HuH-7.5 (cell line): ENCODE measurements at regions not wholly inside any gene's neighbourhood (a gene's known extent, or its start where the extent isn't known, plus 50 kb on each side); places are given as distances from the start of the nearest gene placed in this dataset.
"Not testable (repeated sequence)": the region's sequence is repeated elsewhere in the genome, so short reads cannot be mapped to it uniquely, and the experiment has no call there.

Experiments
- DNase-seq: peaks from one replicate; pipeline ENCODE4 v3.0.0; 2011; ENCODE audit warnings: low spot score

- DNase-seq = no peak
Measured at GRCh38 chr4:28225050-28225449, 1364.4 kb downstream of the STIM2 start.

- DNase-seq = no peak
Measured at GRCh38 chr4:28225689-28226353, 1365.2 kb downstream of the STIM2 start.

DNA sequence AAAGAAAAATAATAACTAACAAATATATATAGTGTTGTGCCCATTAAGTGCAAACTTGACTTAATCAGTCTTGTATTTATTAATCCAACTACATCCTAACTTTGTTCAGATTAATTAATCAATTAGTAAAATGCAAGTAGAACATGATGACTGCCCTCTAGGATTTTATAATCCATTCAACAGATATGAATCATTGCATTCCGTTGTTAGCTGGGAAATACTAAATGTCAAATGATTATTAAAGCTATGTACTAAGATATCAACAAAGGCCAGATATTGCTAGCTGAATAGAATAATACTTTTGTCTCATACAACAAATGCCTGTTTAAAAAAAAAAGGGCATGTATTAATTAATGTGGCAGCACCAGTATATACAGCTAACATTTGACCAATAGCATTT lies 1366.3 kb downstream of the STIM2 start:
- no peak for DNase-seq

DNA sequence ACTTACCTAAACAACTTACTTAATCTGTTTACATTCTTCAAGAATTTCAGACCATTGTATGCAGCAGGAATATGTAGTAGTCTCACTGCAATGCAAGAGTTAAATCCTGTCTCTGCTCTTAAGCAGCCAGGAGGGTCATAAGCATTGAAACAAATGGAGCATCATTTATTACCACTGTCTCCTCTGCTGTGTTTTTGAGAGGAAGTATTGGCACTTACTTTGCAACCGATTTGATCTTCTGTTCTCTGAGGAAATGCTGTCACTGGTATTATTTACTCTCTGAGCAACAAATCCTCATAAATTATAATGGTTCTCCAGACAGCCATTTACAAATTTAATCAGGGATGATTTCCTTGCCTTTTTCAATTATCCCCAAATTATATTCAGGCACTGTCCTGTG lies 1367.1 kb downstream of the STIM2 start:
- no peak for DNase-seq

DNA sequence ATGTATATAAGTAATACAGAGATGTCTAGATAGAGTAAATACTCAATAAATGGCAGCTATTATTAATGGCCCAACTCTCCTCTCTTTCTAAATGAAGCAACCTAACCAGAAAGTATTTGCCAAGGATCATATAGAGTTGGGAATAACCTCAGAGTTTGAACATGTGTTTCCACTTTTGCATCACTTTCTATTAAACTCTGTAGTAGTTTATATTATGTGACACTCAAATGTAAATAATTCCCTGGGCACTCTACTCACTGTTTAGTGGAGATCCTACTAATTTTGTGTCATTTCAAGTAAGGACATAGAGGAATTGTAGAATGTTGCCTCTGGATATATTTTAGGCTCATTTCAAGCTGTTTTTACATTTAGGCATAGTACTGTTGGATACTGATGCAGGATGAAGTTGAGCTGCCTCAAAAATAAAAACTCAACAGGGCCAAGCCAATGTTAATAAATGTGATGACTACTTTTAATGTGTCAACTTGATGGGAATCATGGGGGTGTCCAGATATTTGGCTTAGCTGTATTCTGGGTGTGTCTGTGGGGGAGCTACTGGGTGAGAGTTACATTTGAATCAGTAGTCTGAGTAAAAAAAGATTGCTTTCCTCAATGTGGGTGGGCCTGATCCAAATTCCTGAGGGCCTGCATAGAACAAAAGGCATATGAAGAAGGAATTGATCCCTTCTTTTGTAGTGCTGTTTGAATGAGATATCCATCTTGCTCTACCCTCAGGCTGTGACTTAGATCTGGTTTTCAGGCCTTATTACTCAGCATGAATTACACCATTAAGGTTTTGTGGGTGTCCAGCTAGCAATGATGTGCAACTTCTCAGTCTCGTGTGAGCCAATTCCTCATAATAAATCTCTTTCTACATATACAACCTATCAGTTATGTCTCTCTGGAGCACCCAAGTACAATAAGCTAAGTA lies 1368.2 kb downstream of the STIM2 start:
- DNase-seq = no peak

GRCh38 chr4:28232376-28232775 lies 1371.7 kb downstream of the STIM2 start:
- DNase-seq = no peak

DNA sequence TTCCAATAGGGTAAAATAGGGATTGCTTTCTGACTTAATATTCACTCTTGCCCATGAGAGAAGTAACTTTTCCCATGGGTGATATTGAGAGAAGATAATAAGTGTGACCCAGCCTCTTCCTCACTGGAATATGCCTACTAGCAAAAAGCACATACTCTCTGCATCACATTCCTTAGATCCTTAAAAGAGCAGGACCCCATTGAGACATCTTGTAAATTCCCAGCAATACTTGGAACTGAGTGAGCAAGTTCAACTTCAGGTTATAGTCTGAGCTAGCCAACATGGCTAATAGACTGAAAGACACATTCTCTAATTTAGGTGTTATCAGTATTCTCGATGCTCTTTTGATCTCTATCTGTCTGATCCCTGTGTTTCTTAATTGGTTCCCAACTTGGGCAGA lies 1372.3 kb downstream of the STIM2 start:
- DNase-seq = no peak

- no peak for DNase-seq
Measured at GRCh38 chr4:28233724-28234123, 1373.1 kb downstream of the STIM2 start.

DNA sequence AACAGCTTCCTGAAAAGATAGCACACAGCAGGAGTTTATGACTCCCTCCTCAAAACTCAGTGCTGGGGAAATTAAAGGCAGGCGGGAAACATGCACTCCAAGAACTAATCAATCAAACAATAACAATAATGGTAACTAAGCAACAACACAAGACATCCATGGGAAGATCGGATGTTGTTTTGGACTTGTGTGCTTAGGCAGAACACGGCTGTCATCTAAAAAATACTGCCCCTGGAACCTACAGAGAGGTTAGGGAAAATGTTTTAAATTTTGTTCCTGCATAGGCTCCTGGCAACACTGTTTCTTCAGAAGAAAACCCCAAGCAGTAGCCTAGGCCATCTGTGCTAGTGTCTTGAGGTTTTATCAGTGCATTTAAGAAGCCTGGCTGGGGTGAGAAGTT lies 1378.2 kb downstream of the STIM2 start:
- DNase-seq = no peak

DNA sequence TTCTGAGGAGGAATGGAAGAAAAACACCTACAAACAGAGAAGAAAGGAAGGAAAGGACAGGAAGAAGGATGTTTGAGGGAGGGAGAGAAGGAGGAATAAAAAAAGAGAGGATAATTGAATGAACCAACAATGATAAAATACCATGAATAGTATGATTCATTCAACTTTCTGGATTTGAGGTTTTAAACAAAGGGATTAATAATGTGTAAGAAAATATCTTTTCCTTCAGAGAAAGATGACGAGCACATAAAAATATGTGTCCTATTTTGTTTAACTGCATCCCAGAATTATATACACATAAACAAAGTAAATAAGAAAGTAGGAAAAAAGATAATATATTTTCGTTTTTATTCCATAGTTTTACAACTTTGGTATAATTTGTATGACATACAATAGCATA lies 1380.4 kb downstream of the STIM2 start:
- DNase-seq = no peak

DNA sequence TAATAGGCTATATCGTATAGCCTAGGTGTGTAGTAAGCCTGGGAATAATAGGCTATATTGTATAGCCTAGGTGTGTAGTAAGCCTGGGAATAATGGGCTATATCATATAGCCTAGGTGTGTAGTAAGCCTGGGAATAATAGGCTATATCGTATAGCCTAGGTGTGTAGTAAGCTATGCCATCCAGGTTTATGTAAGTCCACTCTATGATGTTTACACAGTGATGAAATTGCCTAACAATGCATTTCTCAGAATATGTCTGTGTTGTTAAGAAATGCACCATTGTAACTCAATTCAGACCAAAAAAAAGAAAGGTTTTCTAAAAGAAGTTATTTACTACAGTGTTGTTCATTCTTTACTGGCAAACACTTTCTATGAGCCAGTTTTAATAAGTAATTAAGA lies 1387.2 kb downstream of the STIM2 start:
- no peak for DNase-seq

DNA sequence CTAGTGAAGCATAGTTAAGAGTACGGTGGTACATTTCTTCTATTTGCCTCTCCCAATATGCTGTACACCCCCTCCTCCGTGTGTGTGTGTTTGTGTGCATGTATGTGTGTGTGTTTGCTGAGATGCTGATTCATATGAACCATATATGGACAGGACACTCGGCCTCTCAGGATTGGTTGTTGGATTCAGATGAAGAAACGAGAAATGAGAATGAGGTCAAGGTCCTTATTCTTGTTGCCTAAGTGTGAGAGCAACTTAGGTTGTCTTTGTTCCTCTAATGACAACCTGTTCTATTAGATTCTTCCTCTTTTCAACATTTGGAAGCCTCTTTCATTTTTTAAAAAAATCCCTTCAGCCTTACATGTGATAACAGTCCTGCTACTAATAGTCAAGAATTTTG lies 1387.6 kb downstream of the STIM2 start:
- DNase-seq = no peak

DNA sequence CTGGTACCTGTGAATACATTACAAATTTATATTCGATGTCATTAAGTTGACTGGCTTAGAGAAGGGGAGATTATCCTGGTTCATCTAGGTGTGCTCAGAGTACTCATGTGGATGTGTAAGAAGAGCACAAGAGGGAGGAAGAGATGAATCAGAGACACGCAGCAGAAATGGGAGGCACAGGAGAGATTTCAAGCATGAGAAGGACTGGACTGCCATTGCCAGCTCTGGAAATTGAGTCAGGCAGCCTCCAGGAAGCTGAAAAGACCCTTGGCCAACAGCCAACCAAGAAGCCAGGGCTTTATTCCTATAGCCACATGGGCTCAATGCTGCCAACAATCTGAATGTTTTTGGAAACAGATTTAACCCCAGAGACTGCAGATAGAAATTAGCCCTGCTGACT lies 1390.0 kb downstream of the STIM2 start:
- DNase-seq = no peak

DNA sequence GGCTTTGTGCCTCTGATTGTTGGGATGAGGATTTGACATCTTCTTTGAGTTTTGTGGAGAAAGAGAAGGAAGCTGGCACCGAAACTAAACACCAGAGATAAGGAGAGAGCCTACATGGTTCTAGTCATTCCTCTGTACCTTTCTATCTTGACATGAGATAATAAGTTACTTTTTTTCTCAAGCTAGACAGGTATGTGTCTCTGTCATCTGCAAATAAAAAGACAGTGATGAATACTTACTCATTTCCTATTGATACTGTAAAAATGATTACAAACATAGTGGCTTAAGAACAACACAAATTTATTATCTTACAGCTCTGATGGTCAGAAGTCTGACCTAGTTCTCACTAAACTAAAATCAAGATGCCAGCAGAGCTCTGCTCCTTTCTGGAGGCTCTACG lies 1391.2 kb downstream of the STIM2 start:
- no peak for DNase-seq

DNA sequence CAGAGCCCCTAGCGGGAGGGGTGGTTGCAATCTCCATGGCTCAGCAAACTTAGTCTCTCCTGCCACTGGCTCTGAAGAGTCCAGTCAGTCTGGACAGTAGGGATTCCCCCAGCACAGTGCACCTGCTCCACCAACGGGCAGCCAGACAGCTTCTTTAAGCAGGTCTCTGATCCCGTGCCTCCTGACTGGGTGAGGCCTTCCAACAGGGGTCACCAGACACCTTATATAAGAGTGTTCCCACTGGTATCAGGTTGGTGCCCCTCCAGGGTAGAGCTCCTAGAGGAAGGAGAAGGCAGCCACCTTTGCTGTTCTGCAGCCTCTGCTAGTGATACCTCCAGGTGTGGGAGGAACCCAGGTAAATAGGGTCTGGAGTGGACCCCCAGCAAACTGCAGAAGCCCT lies 1393.4 kb downstream of the STIM2 start:
- DNase-seq = no peak

DNA sequence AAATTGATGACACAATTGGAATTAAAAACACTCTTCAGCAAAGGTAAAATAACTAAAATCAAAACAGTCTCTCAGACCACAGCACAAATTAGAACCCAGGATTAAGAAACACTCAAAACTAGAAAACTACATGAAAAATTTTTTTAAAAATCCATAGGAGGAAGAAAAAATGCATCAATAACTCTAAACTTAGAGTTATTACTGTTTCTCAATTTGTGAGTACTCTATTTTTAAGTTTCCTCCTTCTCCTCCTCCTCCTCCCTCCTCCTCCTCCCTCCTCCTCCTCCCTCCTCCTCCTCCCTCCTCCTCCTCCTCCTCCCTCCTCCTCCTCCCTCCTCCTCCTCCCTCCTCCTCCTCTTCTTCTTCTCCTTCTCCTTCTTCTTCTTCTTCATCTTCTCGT lies 1395.7 kb downstream of the STIM2 start:
- DNase-seq = no peak

DNA sequence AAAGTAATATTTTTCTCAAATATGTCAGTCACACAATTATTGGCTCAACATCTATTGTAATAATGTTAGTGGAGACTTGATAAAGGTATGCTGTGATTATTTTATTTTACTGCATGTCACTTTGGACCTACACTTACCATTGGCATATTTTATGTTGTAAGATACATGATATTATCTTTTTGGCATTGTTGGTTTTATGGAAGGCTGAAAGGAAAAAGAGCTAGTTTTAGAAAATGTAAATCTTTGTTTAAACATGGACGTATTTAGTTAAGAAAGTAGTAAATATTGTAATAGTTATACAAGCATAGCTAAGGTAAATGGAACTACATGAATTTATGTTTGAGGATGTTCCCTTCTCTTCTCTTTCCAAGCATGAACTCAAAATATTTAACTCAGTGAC lies 1399.3 kb downstream of the STIM2 start:
- no peak for DNase-seq

- no peak for DNase-seq
Measured at GRCh38 chr4:28267166-28267565, 1406.5 kb downstream of the STIM2 start.

DNA sequence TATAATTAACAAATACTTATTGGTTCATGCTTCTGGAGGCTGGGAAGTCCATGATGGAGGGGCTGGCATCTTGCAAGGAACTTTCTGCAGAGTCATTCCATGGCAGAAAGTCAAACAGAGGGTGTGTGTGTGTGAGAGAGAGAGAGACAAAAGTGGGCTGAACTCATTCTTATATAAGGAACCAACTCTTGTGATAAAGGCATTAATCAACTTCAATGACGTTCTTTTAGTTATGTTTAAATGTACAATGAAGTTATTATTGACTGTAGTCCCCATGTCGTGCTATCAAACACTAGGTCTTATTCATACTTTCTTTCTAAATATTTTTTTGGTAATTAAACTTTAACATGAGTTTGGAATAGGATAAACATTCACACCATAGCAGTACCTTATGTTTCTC lies 1408.8 kb downstream of the STIM2 start:
- DNase-seq = no peak

GRCh38 chr4:28277931-28278330 lies 1417.3 kb downstream of the STIM2 start:
- DNase-seq = no peak

GRCh38 chr4:28278676-28279075 lies 1418.0 kb downstream of the STIM2 start:
- DNase-seq = no peak

GRCh38 chr4:28279249-28279648 lies 1418.6 kb downstream of the STIM2 start:
- no peak for DNase-seq

DNA sequence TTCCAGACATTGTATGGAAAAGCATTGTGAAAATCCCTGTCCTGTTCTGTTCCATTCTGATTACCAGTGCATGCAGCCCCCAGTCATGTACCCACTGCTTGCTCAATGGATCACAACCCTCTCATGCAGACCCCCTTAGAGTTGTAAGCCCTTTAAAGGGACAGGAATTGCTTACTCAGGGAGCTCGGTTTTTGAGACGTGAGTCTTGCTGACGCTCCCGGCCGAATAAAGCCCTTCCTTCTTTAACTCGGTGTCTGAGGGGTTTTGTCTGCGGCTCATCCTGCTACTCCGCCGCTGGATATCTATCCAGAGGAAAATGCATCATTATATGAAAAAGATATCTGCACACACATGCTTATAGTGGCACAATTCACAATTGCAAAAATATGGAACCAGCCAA lies 1425.6 kb downstream of the STIM2 start:
- DNase-seq = not testable (repeated sequence)

GRCh38 chr4:28287831-28288233 lies 1427.2 kb downstream of the STIM2 start:
- no peak for DNase-seq
